ENCODE measurements at regions not wholly inside any gene's neighbourhood (a gene's known extent, or its start where the extent isn't known, plus 50 kb on each side); places are given as distances from the start of the nearest gene placed in this dataset.

GRCh38 chr18:78693429-78693828, 286.2 kb upstream of the SALL3 start:
- TF ChIP-seq POLR2A (IDR thresholded peaks at IDR 0.05; ENCODE audit: low read length): no peak
- TF ChIP-seq GATA1 (IDR thresholded peaks at IDR 0.05; ENCODE audit: low read depth, low read length): no peak
- no peak for DNase-seq

- TF ChIP-seq GATA1 (IDR thresholded peaks at IDR 0.05; ENCODE audit: low read depth, low read length) (no peak), POLR2A (IDR thresholded peaks at IDR 0.05; ENCODE audit: low read length) (no peak)
- no peak for DNase-seq
These were observed 282.8 kb upstream of the SALL3 start for GRCh38 chr18:78696698-78697435.

GRCh38 chr18:78697446-78697845, 282.2 kb upstream of the SALL3 start:
- no peak for TF ChIP-seq GATA1 (IDR thresholded peaks at IDR 0.05; ENCODE audit: low read depth, low read length)
- TF ChIP-seq POLR2A (IDR thresholded peaks at IDR 0.05; ENCODE audit: low read length): no peak
- no peak for DNase-seq

GRCh38 chr18:78698914-78699313, 280.7 kb upstream of the SALL3 start:
- no peak for DNase-seq
- TF ChIP-seq POLR2A (IDR thresholded peaks at IDR 0.05; ENCODE audit: low read length) (no peak), GATA1 (IDR thresholded peaks at IDR 0.05; ENCODE audit: low read depth, low read length) (no peak)

- DNase-seq: no peak
- no peak for TF ChIP-seq POLR2A (IDR thresholded peaks at IDR 0.05; ENCODE audit: low read length)
- TF ChIP-seq GATA1 (IDR thresholded peaks at IDR 0.05; ENCODE audit: low read depth, low read length): no peak
These were observed 280.1 kb upstream of the SALL3 start for GRCh38 chr18:78699499-78699898.

- no peak for DNase-seq
- TF ChIP-seq GATA1 (IDR thresholded peaks at IDR 0.05; ENCODE audit: low read depth, low read length): no peak
- no peak for TF ChIP-seq POLR2A (IDR thresholded peaks at IDR 0.05; ENCODE audit: low read length)
These were observed 277.7 kb upstream of the SALL3 start for GRCh38 chr18:78701771-78702396.

- no peak for DNase-seq
These were observed 276.3 kb upstream of the SALL3 start for GRCh38 chr18:78703291-78703690.

GRCh38 chr18:78704971-78705461, 274.6 kb upstream of the SALL3 start:
- no peak for TF ChIP-seq POLR2A (IDR thresholded peaks at IDR 0.05; ENCODE audit: low read length)
- no peak for TF ChIP-seq GATA1 (IDR thresholded peaks at IDR 0.05; ENCODE audit: low read depth, low read length)
- no peak for DNase-seq

More at GRCh38 chr18:78703291-78703690, 276.3 kb upstream of the SALL3 start:
- TF ChIP-seq POLR2A (IDR thresholded peaks at IDR 0.05; ENCODE audit: low read length): no peak
- no peak for TF ChIP-seq GATA1 (IDR thresholded peaks at IDR 0.05; ENCODE audit: low read depth, low read length)

- TF ChIP-seq GATA1 (IDR thresholded peaks at IDR 0.05; ENCODE audit: low read depth, low read length) (no peak), POLR2A (IDR thresholded peaks at IDR 0.05; ENCODE audit: low read length) (no peak)
These were observed 270.3 kb upstream of the SALL3 start for GRCh38 chr18:78709261-78709809.

GRCh38 chr18:78711316-78711715, 268.3 kb upstream of the SALL3 start:
- DNase-seq: no peak
- TF ChIP-seq GATA1 (IDR thresholded peaks at IDR 0.05; ENCODE audit: low read depth, low read length): no peak
- TF ChIP-seq POLR2A (IDR thresholded peaks at IDR 0.05; ENCODE audit: low read length): no peak

More at GRCh38 chr18:78709261-78709809, 270.3 kb upstream of the SALL3 start:
- DNase-seq: no peak

- TF ChIP-seq POLR2A (IDR thresholded peaks at IDR 0.05; ENCODE audit: low read length): no peak
- TF ChIP-seq GATA1 (IDR thresholded peaks at IDR 0.05; ENCODE audit: low read depth, low read length): no peak
- no peak for DNase-seq
These were observed 267.6 kb upstream of the SALL3 start for GRCh38 chr18:78711971-78712370.

GRCh38 chr18:78713069-78713468, 266.5 kb upstream of the SALL3 start:
- peak in 1 of 2 experiments; percentile 14 for DNase-seq
- TF ChIP-seq GATA1 (IDR thresholded peaks at IDR 0.05; ENCODE audit: low read depth, low read length) (no peak), POLR2A (IDR thresholded peaks at IDR 0.05; ENCODE audit: low read length) (no peak)

- DNase-seq: no peak
- TF ChIP-seq POLR2A (IDR thresholded peaks at IDR 0.05; ENCODE audit: low read length) (no peak), GATA1 (IDR thresholded peaks at IDR 0.05; ENCODE audit: low read depth, low read length) (no peak)
These were observed 265.9 kb upstream of the SALL3 start for GRCh38 chr18:78713726-78714125.

- DNase-seq: no peak
- no peak for TF ChIP-seq POLR2A (IDR thresholded peaks at IDR 0.05; ENCODE audit: low read length)
These were observed 263.6 kb upstream of the SALL3 start for GRCh38 chr18:78716022-78716421.

All from erythroblast (primary cell).